ENCODE measurements at regions not wholly inside any gene's neighbourhood (a gene's known extent, or its start where the extent isn't known, plus 50 kb on each side); places are given as distances from the start of the nearest gene placed in this dataset.

- TF ChIP-seq POLR2A (IDR thresholded peaks at IDR 0.05) (no peak), CTCF (IDR thresholded peaks at IDR 0.05) (no peak)
Measured at GRCh38 chr13:99809926-99810325, 161.6 kb downstream of the ZIC5 start.

GRCh38 chr13:99809496-99809895 lies 162.1 kb downstream of the ZIC5 start:
- TF ChIP-seq CTCF (IDR thresholded peaks at IDR 0.05) (no peak), POLR2A (IDR thresholded peaks at IDR 0.05) (no peak)
- peaks cover 0 to 22% (median 0%) of the 10 kb centered on the region in 4 donors for H3K4me1 ChIP-seq
- peak overlapping the region in 2 of 4 donors; percentile 15 to 56 for H3K27ac ChIP-seq
- H3K4me3 ChIP-seq = no peak overlapping the region
- no peak for DNase-seq
- H3K36me3 ChIP-seq = no peaks in the 10 kb centered on the region
- H3K27me3 ChIP-seq = no peaks in the 10 kb centered on the region
- H3K9me3 ChIP-seq = no peaks in the 10 kb centered on the region

More at GRCh38 chr13:99809926-99810325, 161.6 kb downstream of the ZIC5 start:
- no peak overlapping the region for H3K4me3 ChIP-seq
- H3K36me3 ChIP-seq = no peaks in the 10 kb centered on the region
- peaks cover 0 to 22% (median 0%) of the 10 kb centered on the region in 4 donors for H3K4me1 ChIP-seq
- H3K27me3 ChIP-seq = no peaks in the 10 kb centered on the region
- H3K9me3 ChIP-seq = no peaks in the 10 kb centered on the region
- no peak for DNase-seq
- H3K27ac ChIP-seq = peak overlapping the region in 2 of 4 donors; percentile 15 to 56

- TF ChIP-seq CTCF (IDR thresholded peaks at IDR 0.05) = no peak
- TF ChIP-seq POLR2A (IDR thresholded peaks at IDR 0.05) = no peak
- Histone ChIP-seq H3K27ac (no peak overlapping the region), H3K4me1 (peaks cover 0 to 22% (median 0%) of the 10 kb centered on the region in 4 donors), H3K36me3 (no peaks in the 10 kb centered on the region), H3K9me3 (no peaks in the 10 kb centered on the region), H3K4me3 (no peak overlapping the region), H3K27me3 (no peaks in the 10 kb centered on the region)
- no peak for DNase-seq
Measured at GRCh38 chr13:99808786-99809185, 162.8 kb downstream of the ZIC5 start.

GRCh38 chr13:99806671-99807070 lies 164.9 kb downstream of the ZIC5 start:
- no peak for DNase-seq

GRCh38 chr13:99805361-99805760 lies 166.2 kb downstream of the ZIC5 start:
- no peak for DNase-seq
- no peaks in the 10 kb centered on the region for H3K9me3 ChIP-seq
- H3K27me3 ChIP-seq = no peaks in the 10 kb centered on the region
- H3K4me1 ChIP-seq = peaks cover 0 to 18% (median 0%) of the 10 kb centered on the region in 4 donors
- TF ChIP-seq CTCF (IDR thresholded peaks at IDR 0.05) (no peak), POLR2A (IDR thresholded peaks at IDR 0.05) (no peak)
- no peaks in the 10 kb centered on the region for H3K36me3 ChIP-seq
- H3K27ac ChIP-seq = no peak overlapping the region
- H3K4me3 ChIP-seq = no peak overlapping the region

More at GRCh38 chr13:99806671-99807070, 164.9 kb downstream of the ZIC5 start:
- Histone ChIP-seq H3K4me3 (no peak overlapping the region), H3K27me3 (no peaks in the 10 kb centered on the region), H3K4me1 (peaks cover 0 to 22% (median 0%) of the 10 kb centered on the region in 4 donors), H3K27ac (peak overlapping the region in 1 of 4 donors; percentile 63), H3K9me3 (no peaks in the 10 kb centered on the region), H3K36me3 (no peaks in the 10 kb centered on the region)
- no peak for TF ChIP-seq CTCF (IDR thresholded peaks at IDR 0.05)
- no peak for TF ChIP-seq POLR2A (IDR thresholded peaks at IDR 0.05)

GRCh38 chr13:99803141-99803540 lies 168.4 kb downstream of the ZIC5 start:
- no peak for DNase-seq
- no peaks in the 10 kb centered on the region for H3K9me3 ChIP-seq
- TF ChIP-seq POLR2A (IDR thresholded peaks at IDR 0.05) (no peak), CTCF (IDR thresholded peaks at IDR 0.05) (no peak)
- no peak overlapping the region for H3K4me3 ChIP-seq
- no peak overlapping the region for H3K27ac ChIP-seq
- no peaks in the 10 kb centered on the region for H3K36me3 ChIP-seq
- no peaks in the 10 kb centered on the region for H3K27me3 ChIP-seq
- H3K4me1 ChIP-seq = peaks cover 0 to 8% (median 0%) of the 10 kb centered on the region in 4 donors

Data from Peyer's patch (tissue), 4 donors.